ENCODE measurements at regions not wholly inside any gene's neighbourhood (a gene's known extent, or its start where the extent isn't known, plus 50 kb on each side); places are given as distances from the start of the nearest gene placed in this dataset.
"Not testable (repeated sequence)": the region's sequence is repeated elsewhere in the genome, so short reads cannot be mapped to it uniquely, and the experiment has no call there.

DNA sequence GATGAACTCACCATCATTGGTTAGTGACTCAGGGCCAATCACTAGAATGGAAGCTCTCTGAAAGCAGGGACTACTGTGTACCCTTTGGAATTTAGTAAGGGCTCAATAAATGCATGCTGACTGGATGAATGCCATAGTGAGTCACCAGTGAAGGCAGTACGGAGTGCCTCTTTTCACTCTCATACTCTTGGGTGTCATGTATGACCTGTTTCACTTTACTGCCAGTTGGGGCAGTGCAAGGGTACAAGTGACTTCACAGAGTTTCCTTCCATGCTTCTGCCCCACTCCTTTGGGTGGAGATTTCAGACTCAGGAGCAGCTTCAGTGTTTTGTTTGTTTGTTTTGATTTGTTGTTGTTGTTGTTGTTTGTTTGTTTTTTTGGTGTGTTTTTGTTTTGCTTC lies 57.7 kb downstream of the SOX3 start:
- FAIRE-seq, result no peak

DNA sequence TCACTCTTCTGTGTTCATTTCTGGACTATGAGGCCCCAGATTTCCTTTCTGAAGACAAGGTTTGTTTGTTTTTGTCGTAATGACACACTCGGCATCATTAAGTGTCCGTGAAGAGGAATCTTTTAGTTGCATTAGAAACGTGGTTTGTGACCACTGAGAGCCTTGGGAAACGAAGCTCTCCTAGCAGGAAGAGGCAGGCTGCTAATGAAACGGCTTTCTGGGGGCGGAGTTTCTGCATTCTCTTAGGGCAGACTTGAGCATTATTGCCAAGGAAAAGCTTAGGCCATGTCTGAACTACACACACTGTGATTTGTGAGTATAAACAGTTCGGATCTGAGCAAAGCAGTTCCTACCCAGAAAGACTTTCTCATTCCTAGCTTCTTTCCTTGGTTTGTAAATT lies 64.0 kb downstream of the SOX3 start:
- FAIRE-seq (no peak), DNase-seq (ENCODE audit: extremely low spot score, insufficient read length, low read depth) (no peak)

More for the DNA sequence above, 57.7 kb downstream of the SOX3 start:
- no peak for DNase-seq (ENCODE audit: extremely low spot score, insufficient read length, low read depth)

DNA sequence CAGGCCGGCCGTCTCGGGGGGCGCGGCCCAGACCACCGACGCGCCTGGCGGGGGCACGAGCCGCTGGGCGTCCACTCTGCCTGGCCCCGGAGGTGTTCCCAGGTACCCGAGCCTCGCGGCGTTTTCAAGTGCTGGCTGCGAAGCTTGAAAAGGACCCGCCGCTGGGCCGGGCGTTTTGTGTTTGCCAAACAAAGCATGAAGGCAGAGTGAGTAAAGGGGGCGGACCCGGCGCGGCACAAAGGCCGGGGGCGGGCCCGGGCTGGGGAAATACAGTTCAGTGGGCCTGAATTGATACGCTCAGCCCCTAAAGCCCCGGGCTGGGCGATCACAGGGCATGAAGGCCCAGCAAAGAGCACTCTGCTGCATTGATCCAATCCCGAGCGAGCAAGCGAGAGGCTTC lies 65.4 kb downstream of the SOX3 start:
- no peak for FAIRE-seq
- no peak for DNase-seq (ENCODE audit: extremely low spot score, insufficient read length, low read depth)

DNA sequence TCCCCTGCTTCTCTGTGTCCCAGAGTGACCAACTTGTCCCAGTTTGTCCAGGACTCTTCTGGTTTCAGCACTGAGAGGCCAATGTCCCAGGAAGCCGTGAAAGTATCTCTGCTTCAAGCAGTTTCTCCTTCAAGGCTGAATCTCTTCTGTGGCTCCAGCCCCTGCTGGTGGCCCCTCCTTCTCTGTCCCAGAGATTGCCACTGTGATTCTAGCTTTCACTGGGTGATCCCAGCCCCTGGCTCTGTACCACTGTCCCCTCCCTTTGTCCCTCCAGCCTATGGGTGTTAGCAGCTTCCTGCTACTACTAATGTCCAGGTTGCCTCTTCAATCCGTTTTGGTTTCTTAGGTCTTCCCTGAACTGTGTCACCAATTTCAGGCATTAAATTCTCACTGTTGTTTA lies 70.5 kb downstream of the SOX3 start:
- FAIRE-seq, result no peak
- no peak for DNase-seq (ENCODE audit: extremely low spot score, insufficient read length, low read depth)

DNA sequence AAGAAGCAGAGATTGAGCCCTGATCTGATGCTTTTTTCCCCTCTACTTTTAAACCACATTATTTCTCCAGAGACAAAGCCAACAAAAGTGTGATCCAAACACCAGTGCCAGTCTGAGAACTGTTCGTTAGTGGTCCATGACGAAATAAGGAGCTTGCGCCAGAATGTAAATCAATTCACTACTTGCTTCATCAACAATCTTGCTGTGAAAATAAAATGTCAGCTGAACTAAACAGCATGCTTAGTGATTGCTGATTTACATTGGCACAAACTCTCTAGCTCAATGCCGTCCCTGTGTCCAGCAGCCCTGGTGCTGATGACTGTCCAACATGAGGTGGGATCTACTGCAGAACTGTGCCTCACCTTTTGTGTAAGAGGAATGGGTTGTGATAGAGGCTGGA lies 71.3 kb downstream of the SOX3 start:
- DNase-seq (ENCODE audit: extremely low spot score, insufficient read length, low read depth), result no peak
- FAIRE-seq, result no peak

DNA sequence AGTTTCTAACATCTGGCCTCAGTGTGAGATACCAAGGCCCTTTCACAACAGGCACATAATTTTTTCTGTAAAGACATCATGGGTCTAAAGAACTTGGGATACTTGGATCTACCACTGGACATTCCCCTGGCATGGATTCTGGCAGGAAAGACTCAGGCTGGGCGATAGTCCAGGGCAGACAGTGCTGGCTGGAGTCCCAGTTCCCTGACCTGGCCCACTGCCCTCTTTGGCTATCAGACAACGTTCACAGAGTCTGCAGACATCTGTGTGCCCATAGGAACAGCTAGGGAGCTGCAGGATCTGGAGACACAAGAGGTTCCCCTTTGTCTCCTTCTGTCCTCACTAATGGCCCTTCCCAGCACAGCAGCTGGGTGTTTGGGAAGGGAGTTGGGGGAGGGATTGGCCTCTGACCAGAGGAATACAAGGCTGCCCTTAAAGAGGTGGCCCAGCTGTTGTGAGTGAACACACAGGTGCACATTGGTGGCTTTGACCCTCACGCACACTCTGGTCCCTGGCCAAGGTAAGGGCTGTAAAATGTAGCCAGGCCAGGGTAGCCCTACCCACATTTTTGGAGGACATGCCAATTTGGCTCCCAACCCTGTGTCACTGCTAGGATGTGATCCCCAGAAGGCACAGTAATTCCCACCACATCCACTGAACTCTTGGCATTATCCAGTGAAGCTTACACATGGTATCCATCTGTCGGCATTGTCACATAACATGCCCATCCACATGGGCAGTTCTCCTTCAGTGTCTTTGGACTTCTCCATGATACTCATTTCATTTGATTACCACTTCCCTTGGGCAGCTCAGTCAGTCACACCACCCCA lies 72.3 kb downstream of the SOX3 start:
- no peak for FAIRE-seq
- DNase-seq (ENCODE audit: extremely low spot score, insufficient read length, low read depth), result no peak

DNA sequence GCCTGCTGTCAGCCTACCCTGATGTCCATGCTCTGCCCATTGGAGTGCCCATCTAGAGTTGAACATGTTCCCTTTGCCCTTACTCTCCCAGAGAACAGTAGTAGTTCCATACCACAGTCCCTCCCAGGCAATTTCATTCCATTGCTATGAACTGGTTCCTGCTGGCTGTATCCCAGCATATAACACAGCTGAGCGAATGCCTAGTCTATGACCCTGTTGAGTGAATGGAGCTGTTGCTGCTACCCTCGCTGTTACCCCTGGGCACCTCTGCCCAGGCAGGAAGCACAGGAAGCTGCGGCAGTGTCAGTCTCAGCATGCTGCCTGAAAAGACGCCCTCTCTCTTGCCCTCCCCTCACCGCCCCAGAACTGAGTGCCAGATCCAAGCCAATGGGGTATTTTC lies 73.3 kb downstream of the SOX3 start:
- no peak for DNase-seq (ENCODE audit: extremely low spot score, insufficient read length, low read depth)
- no peak for FAIRE-seq

DNA sequence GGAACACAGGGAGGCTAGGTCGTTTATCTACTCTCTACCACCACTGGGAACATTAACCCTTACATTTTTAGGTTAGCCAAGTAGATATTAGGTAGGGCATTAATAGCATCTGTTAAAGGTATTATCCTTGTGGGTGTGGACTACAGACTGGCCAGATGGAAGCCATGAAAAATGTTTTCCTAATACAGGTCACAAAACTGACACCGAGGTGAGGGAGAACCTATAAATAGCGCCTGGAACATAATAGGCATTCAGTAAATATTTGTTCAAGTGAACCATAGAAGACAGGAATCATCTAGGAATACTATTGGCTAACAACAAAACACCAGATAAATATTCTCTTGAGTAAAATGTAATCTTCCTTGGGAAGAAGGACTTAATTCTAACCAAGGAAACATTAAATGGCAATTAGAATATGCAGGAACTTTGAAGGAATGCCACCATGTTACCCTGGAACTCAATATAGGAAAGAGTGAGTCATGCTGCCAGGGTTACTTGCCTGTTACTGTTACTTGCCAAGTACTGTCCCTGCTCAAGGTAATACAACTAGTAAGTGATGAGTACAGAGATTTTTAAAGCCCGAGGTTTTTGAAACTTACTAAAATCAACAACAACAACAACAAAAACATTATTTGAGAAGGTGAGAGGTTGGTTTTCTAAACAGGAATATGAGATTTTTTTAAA lies 79.0 kb downstream of the SOX3 start:
- no peak for DNase-seq (ENCODE audit: extremely low spot score, insufficient read length, low read depth)
- FAIRE-seq, result no peak

DNA sequence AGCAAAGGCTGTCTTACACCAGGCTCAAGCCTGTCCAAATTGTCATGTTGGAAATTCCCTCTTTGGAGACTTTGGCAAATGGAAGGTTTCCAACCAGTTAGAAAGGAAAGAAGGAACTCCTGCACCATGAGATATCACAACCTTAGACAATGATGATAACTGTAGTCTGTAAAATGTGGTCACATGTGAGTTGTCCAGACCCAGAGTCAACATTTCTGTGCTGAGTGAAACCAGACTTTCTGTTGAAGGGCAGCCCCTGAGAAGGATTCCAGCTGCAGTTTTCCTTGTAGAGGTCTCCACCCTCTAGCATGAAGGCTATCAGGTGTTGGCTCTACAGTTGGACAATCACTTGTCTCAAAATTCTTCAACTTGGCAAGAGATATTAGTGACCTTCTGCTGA lies 82.4 kb downstream of the SOX3 start:
- FAIRE-seq (no peak), DNase-seq (ENCODE audit: extremely low spot score, insufficient read length, low read depth) (no peak)

DNA sequence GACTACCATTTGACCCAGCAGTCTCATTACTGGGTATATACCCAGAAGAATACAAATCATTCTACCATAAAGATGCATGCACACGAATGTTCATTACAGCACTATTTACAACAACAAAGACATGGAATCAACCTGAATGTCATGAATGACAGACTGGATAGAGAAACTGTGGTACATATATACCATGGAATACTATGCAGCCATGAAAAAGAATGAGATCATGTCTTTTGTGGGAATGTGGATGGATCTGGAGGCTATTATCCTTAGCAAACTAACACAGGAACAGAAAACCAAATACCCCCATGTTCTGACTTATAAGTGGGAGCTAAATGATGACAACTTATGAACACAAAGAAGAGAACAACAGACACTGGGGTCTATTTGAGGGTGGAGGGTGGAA lies 102.7 kb downstream of the SOX3 start:
- not testable (repeated sequence) for DNase-seq (ENCODE audit: extremely low spot score, insufficient read length, low read depth); FAIRE-seq

DNA sequence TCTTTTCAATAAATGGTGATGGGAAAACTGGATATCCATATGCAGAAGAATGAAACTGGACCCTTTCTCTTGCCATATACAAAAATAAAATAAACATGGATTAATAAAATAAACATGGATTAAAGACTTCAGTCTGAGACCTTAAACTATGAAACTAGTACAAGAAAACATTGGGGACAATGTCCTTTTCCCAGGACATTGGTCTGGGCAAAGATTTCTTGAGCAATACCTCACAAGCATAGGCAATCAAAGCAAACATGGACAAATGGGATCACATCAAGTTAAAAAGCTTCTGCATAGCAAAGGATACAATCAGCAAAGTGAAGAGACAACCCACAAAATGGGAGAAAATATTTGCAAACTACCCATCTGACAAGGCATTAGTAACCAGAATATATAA lies 108.5 kb downstream of the SOX3 start:
- FAIRE-seq; DNase-seq (ENCODE audit: extremely low spot score, insufficient read length, low read depth): not testable (repeated sequence)

DNA sequence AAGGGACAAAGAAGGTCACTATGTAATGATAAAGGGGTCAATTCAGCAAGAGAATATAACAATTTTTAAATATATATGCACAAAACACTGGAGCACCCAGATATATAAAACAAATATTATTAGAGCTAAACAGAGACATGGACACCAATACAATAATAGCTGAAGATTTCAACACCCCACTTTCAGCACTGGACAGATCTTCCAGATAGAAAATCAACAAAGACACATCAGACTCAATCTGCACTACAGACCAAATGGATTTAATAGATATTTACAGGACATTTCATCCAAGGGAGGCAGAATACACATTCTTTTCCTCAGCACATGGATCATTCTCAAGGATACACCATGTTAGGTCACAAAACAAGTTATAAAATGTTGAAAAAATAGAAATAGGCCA lies 111.4 kb downstream of the SOX3 start:
- DNase-seq (ENCODE audit: extremely low spot score, insufficient read length, low read depth) (no peak), FAIRE-seq (no peak)

DNA sequence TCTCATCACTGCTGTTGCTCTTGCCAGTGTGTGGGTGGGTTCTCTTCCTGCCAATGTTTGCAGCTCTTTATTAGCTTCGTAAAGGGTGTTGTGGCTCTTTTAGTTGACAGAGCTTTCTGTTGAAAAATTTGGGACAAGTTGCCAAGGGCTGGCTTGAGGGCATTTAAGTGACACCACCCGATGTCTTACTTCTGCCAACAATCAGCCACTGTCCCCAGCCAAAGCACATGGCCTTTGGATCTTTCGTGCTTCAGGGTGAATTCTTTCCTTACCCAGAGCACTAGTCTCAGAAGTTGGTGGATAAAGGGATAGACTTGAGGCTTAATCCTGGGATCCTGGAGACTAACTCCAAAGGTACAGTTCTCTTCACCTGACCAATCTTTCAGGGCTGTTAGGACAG lies 113.6 kb downstream of the SOX3 start:
- FAIRE-seq, result no peak
- DNase-seq (ENCODE audit: extremely low spot score, insufficient read length, low read depth), result no peak

DNA sequence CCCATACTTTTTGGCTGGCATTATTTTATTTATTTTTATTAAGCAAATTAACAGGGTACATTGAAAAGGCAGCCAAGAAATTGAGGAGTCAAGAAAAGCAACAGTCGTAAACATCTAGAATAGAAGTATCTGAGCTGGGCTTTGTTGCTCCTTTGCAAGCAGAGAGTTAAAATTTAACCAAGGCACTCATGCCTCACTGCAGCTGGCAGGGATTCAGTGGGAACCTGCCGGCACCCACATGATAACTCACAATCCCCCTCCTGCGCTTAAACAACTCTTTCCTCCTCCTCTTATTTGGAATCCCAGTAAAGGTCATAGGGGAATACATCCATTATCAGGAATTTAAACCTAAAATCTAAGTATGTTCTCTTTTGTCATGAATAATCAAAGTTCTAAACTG lies 115.5 kb downstream of the SOX3 start:
- FAIRE-seq (no peak), DNase-seq (ENCODE audit: extremely low spot score, insufficient read length, low read depth) (no peak)

DNA sequence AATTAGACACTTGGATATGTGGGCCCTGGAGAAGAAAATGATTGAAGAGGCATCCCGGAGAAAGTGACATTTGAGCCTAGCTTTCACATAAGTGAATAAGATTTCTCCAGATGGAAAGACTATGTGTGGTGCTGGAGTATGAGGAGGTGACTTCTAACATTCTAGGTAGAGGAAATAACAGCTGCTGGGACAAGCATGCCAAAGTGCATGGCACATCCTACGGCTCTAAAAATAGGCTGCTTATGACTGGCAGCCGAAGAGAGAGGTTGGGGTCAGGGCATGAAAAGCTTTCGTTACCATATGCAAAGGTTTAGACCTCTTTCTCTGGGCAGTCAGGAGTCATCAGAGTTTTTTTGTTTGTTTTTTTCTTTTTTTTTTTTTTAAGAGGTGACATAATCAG lies 142.0 kb downstream of the SOX3 start:
- no peak for DNase-seq (ENCODE audit: extremely low spot score, insufficient read length, low read depth)
- no peak for FAIRE-seq

DNA sequence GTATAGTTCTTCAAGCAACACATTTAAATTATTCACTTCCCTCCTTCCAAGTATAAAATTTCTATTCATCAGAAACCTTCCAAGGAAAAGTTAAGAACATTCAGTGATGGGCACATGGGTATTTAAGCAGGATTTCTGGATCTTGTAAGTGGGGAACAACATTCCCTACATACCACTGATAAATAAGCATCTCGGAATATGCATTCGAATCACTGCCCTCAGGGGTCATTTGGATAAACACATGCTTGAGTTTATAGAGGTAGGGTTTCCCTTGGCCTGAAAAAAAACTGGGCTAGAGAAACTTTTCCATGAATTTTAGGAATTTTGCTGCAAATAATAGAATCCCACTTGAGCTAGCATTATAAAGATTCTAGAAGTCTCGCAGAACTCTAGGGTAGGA lies 143.9 kb downstream of the SOX3 start:
- DNase-seq (ENCODE audit: extremely low spot score, insufficient read length, low read depth) (no peak), FAIRE-seq (no peak)

DNA sequence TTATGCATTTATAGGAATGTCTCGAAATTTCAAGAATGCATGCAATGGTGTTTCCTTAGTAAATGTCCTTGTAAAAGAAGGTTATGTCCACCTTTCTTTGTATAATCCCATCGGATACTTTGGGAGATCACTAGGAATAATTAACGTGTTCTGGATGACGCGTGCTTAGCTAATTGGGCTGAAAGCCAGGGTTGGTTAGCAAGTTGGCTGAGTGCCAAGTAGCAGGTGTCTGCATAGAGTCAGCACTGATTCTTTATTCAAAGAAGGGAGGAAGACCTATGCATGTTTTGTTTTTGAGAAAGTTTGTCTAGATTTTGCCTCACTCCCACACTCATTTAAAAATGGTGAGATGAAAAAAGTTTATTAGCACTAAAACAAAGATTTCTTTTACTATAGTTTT lies 144.6 kb downstream of the SOX3 start:
- FAIRE-seq (no peak), DNase-seq (ENCODE audit: extremely low spot score, insufficient read length, low read depth) (no peak)

DNA sequence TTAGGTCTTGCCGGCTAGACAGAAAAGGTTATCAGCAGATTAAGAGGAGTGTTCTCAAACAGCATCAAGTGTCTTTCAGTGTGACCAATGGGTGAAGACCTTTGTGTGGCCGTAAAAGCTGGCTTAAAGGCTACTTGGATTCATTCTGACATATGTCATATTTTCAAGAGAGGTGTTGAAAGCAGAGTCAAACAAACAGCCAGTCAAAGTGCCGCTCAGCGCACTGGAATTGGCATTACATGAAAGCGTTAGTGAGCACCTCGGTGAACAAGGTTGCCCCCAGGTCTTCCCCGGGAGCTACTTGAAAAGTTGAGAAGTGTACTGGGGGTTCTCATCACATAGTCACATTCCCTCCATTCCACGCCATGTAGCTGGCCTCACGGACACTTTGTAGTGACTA lies 148.9 kb downstream of the SOX3 start:
- no peak for FAIRE-seq

DNA sequence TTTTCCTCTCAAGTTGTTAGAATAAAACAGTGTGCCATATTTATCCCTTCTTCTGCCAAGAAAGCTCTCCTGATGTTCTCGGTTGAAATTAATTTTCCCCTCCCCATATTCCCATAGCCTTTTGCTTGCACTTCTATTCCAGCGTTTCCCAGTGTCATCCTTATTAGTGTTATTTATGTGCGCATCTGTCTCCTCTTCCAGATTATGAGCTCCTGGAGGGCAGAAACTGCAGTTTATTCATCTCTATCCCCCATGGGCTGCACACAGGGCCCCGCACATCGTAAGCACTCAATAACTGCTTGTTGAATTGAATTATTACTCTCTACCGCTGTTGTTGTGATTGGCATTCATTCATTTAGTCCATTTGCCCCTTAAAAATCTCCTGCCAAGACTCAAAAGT lies 149.4 kb downstream of the SOX3 start:
- FAIRE-seq (no peak), DNase-seq (ENCODE audit: extremely low spot score, insufficient read length, low read depth) (no peak)

More for the DNA sequence above, 148.9 kb downstream of the SOX3 start:
- DNase-seq (ENCODE audit: extremely low spot score, insufficient read length, low read depth), result no peak

DNA sequence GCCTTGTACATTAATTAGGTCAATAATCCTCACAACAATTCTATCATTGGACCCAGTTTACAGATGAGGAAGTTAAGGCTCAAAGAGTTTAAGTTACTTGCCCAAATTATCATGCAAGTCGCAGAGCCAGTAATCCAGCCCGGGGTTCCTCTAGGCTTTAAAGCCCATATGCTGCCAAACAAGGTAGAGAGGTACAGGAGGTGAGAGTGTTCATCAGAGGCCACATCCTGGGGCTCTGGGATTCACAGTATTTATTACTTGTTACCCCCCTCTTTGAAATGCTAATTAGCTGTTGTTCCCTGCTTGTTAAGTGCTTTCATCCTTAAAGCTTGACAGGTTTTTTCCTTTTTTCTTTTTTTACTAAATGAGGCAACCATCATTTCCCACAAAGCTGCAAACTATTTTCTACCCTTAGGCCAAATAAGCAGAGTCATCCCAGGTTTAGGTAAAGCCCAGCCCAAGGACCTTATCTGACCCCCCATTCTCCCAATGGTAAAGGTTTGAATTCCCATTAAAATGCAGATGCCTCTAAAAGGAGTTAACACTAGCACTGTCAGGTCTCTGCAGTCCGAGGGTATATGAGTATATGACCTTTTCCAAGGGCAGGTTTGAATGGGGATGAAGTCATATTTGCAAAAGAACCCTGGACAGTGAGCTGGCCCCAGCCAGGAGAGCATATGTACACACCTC lies 150.3 kb downstream of the SOX3 start:
- no peak for FAIRE-seq
- no peak for DNase-seq (ENCODE audit: extremely low spot score, insufficient read length, low read depth)

DNA sequence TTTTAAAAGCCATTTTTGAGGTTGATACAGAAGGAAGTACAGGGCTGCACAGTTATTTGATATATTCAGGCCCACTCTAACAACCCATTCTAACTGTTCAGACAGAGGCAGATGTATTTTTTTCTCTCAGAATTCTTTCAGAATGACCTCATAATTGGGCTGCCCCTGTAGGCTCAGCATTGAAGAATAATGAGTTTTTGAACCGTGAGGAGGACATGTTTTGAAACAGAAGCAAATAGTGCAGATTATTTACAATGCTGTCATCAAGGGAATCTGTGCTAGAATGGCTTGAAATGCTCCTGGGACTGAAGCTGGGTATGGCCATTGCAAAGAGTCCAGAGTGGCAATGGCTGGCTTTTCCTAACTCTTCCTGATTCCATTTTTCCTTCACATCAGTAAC lies 158.1 kb downstream of the SOX3 start:
- no peak for DNase-seq (ENCODE audit: extremely low spot score, insufficient read length, low read depth)
- FAIRE-seq, result no peak

Data from GM18507 (cell line).